WTC11 (cell line): ENCODE measurements at regions not wholly inside any gene's neighbourhood (a gene's known extent, or its start where the extent isn't known, plus 50 kb on each side); places are given as distances from the start of the nearest gene placed in this dataset.

Experiments
- ATAC-seq: fragments of 200-7000 bp; cut with Tn5 transposase; 2 replicates; pipeline ENCODE4 v1.10.0; 2021; ENCODE audit warnings: mild to moderate bottlenecking, moderate library complexity
- CTCF ChIA-PET: fragments of 300-600 bp; sonication (Branson Sonifier 250); formaldehyde crosslinking; loops from one replicate; lab custom pipeline; 2021; ENCODE audit warnings: antibody characterized with exemption; lab: Charles Lee
- POLR2A ChIA-PET: fragments of 350-600 bp; sonication (Branson Sonifier 250); formaldehyde crosslinking; loops from one replicate; lab custom pipeline; 2021; ENCODE audit warnings: antibody characterized with exemption; lab: Charles Lee
- DNase-seq: peaks from one replicate; pipeline ENCODE4 v3.0.0; 2021; ENCODE audit warnings: low spot score
- H3K27ac Mint-ChIP-seq: 2 replicates; pipeline ENCODE4 v1.8.0; 2021; ENCODE audit warnings: mixed read lengths
- H3K27me3 Mint-ChIP-seq: 2 replicates; pipeline ENCODE4 v1.8.0; 2021; ENCODE audit warnings: low read depth, mild to moderate bottlenecking, moderate library complexity, mixed read lengths
- H3K36me3 Mint-ChIP-seq: 2 replicates; pipeline ENCODE4 v1.8.0; 2021; ENCODE audit warnings: mixed read lengths
- H3K4me1 Mint-ChIP-seq: 2 replicates; pipeline ENCODE4 v1.8.0; 2022; ENCODE audit warnings: mixed read lengths
- H3K4me3 Mint-ChIP-seq: 2 replicates; pipeline ENCODE4 v1.8.0; 2021; ENCODE audit warnings: mild to moderate bottlenecking, moderate library complexity, mixed read lengths
- H3K9me3 Mint-ChIP-seq: 2 replicates; pipeline ENCODE4 v1.8.0; 2021; ENCODE audit warnings: mixed read lengths
- ARID4B ChIP-seq: sonication (generic); formaldehyde crosslinking; IDR thresholded peaks from 2 replicates; pipeline ENCODE4 v1.8.0; 2023; ENCODE audit warnings: missing genetic modification reagents, mild to moderate bottlenecking, borderline replicate concordance
- ELF4 ChIP-seq: sonication (generic); formaldehyde crosslinking; IDR thresholded peaks from 2 replicates; pipeline ENCODE4 v1.8.1; 2022; ENCODE audit warnings: low read depth, mild to moderate bottlenecking, moderate library complexity, missing genetic modification reagents
- EMX1 ChIP-seq: fragments of 250-450 bp; sonication (Bioruptor Pico); IDR thresholded peaks from 2 replicates; pipeline ENCODE4 v1.8.0; 2021; ENCODE audit warnings: mild to moderate bottlenecking
- ESRRA ChIP-seq: sonication (generic); formaldehyde crosslinking; IDR thresholded peaks from 2 replicates; pipeline ENCODE4 v1.8.1; 2022; ENCODE audit warnings: mild to moderate bottlenecking, missing genetic modification reagents, borderline replicate concordance
- FOXP1 ChIP-seq: sonication (generic); formaldehyde crosslinking; IDR thresholded peaks from 2 replicates; pipeline ENCODE4 v1.8.0; 2022; ENCODE audit warnings: missing genetic modification reagents, mild to moderate bottlenecking, moderate library complexity, borderline replicate concordance
- FOXP4 ChIP-seq: sonication (generic); formaldehyde crosslinking; IDR thresholded peaks from 2 replicates; pipeline ENCODE4 v1.8.0; 2022; ENCODE audit warnings: mild to moderate bottlenecking, missing genetic modification reagents
- GRHL2 ChIP-seq: fragments of 250-450 bp; sonication (Bioruptor Pico); IDR thresholded peaks from 2 replicates; pipeline ENCODE4 v1.8.0; 2022; ENCODE audit warnings: mild to moderate bottlenecking, moderate library complexity; ENCODE audit not compliant: insufficient replicate concordance, severe bottlenecking
- HMGA2 ChIP-seq: fragments of 250-450 bp; sonication (Bioruptor Pico); IDR thresholded peaks from 2 replicates; pipeline ENCODE4 v1.4.0; 2021; ENCODE audit warnings: mild to moderate bottlenecking, moderate library complexity
- JAZF1 ChIP-seq: fragments of 250-450 bp; sonication (Bioruptor Pico); IDR thresholded peaks from 2 replicates; pipeline ENCODE4 v1.9.0; 2021; ENCODE audit warnings: moderate library complexity, mild to moderate bottlenecking, inconsistent platforms
- MAX ChIP-seq: sonication (generic); formaldehyde crosslinking; IDR thresholded peaks from 2 replicates; pipeline ENCODE4 v1.8.0; 2022; ENCODE audit warnings: mild to moderate bottlenecking, missing genetic modification reagents
- MXD4 ChIP-seq: fragments of 250-450 bp; sonication (Bioruptor Pico); IDR thresholded peaks from 2 replicates; pipeline ENCODE4 v1.8.0; 2021; ENCODE audit warnings: mild to moderate bottlenecking, moderate library complexity, borderline replicate concordance
- MYBL2 ChIP-seq: sonication (generic); formaldehyde crosslinking; IDR thresholded peaks from 2 replicates; pipeline ENCODE4 v1.8.1; 2023; ENCODE audit warnings: mild to moderate bottlenecking, moderate library complexity, missing genetic modification reagents
- NFATC4 ChIP-seq: fragments of 250-450 bp; sonication (Bioruptor Pico); IDR thresholded peaks from 2 replicates; pipeline ENCODE4 v1.9.0; 2021; ENCODE audit warnings: mild to moderate bottlenecking
- NFE2L1 ChIP-seq: sonication (generic); formaldehyde crosslinking; IDR thresholded peaks from 2 replicates; pipeline ENCODE4 v1.8.1; 2023; ENCODE audit warnings: missing genetic modification reagents
- PRDM15 ChIP-seq: sonication (generic); formaldehyde crosslinking; IDR thresholded peaks from 2 replicates; pipeline ENCODE4 v1.8.0; 2022; ENCODE audit warnings: missing genetic modification reagents
- PREB ChIP-seq: sonication (generic); formaldehyde crosslinking; IDR thresholded peaks from 2 replicates; pipeline ENCODE4 v1.8.1; 2022; ENCODE audit warnings: mild to moderate bottlenecking, missing genetic modification reagents, moderate library complexity, borderline replicate concordance
- PRRX2 ChIP-seq: fragments of 250-450 bp; sonication (Bioruptor Pico); IDR thresholded peaks from 2 replicates; pipeline ENCODE4 v1.8.0; 2021; ENCODE audit warnings: mild to moderate bottlenecking
- SMAD3 ChIP-seq: sonication (generic); formaldehyde crosslinking; IDR thresholded peaks from 2 replicates; pipeline ENCODE4 v1.8.0; 2022; ENCODE audit warnings: missing genetic modification reagents, mild to moderate bottlenecking, borderline replicate concordance
- SP1 ChIP-seq: sonication (generic); formaldehyde crosslinking; conservative IDR thresholded peaks from 2 replicates; pipeline ENCODE4 v1.8.1; 2022; ENCODE audit warnings: missing genetic modification reagents
- TEAD1 ChIP-seq: sonication (generic); formaldehyde crosslinking; IDR thresholded peaks from 2 replicates; pipeline ENCODE4 v1.8.0; 2022; ENCODE audit warnings: mild to moderate bottlenecking, missing genetic modification reagents
- ZBTB21 ChIP-seq: sonication (generic); formaldehyde crosslinking; IDR thresholded peaks from 2 replicates; pipeline ENCODE4 v1.8.1; 2023; ENCODE audit warnings: mild to moderate bottlenecking, missing genetic modification reagents, borderline replicate concordance
- ZNF232 ChIP-seq: sonication (generic); formaldehyde crosslinking; IDR thresholded peaks from 2 replicates; pipeline ENCODE4 v1.8.0; 2022; ENCODE audit warnings: mild to moderate bottlenecking, missing genetic modification reagents
- ZNF263 ChIP-seq: sonication (generic); formaldehyde crosslinking; IDR thresholded peaks from 2 replicates; pipeline ENCODE4 v1.8.1; 2022; ENCODE audit warnings: low read depth, mild to moderate bottlenecking, moderate library complexity, missing genetic modification reagents
- ZNF416 ChIP-seq: fragments of 250-450 bp; sonication (Bioruptor Pico); IDR thresholded peaks from 2 replicates; pipeline ENCODE4 v1.9.0; 2021; ENCODE audit warnings: mild to moderate bottlenecking, inconsistent platforms
- ZNF423 ChIP-seq: fragments of 250-450 bp; sonication (Bioruptor Pico); IDR thresholded peaks from 2 replicates; pipeline ENCODE4 v2.1.2; 2022; ENCODE audit warnings: mild to moderate bottlenecking, moderate library complexity

GRCh38 chr4:27081675-27082586, 221.3 kb downstream of the STIM2 start:
- Mint-ChIP-seq H3K27ac (no peak overlapping the region), H3K4me3 (no peak overlapping the region), H3K27me3 (peaks cover 28% of the 10 kb centered on the region), H3K36me3 (peaks cover 4% of the 10 kb centered on the region; the same call in 1 of the 2 replicates), H3K9me3 (peaks cover 12% of the 10 kb centered on the region), H3K4me1 (peaks cover 50% of the 10 kb centered on the region)
- DNase-seq (no peak), ATAC-seq (no peak)
- ChIA-PET POLR2A (no interaction called here), CTCF (no interaction called here)
- TF ChIP-seq JAZF1: no peak
- TF ChIP-seq NFATC4 (CRISPR knock-in tag): no peak
- no peak for TF ChIP-seq FOXP1
- TF ChIP-seq NFE2L1 (CRISPR knock-in tag): no peak
- TF ChIP-seq FOXP4: no peak
- TF ChIP-seq MYBL2 (CRISPR knock-in tag): no peak
- TF ChIP-seq ESRRA (CRISPR knock-in tag): no peak
- TF ChIP-seq PRDM15: no peak

GRCh38 chr4:27082776-27083175, 222.1 kb downstream of the STIM2 start:
- DNase-seq (no peak), ATAC-seq (no peak)
- no peak overlapping the region for H3K27ac Mint-ChIP-seq
- H3K4me1 Mint-ChIP-seq: peaks cover 59% of the 10 kb centered on the region
- peaks cover 12% of the 10 kb centered on the region for H3K9me3 Mint-ChIP-seq
- TF ChIP-seq ZNF263 (CRISPR knock-in tag): no peak
- no peak for TF ChIP-seq TEAD1 (CRISPR knock-in tag)
- no peak for TF ChIP-seq MAX
- no peak for TF ChIP-seq PREB
- no peak for TF ChIP-seq ELF4 (CRISPR knock-in tag)
- no peak for TF ChIP-seq SMAD3 (CRISPR knock-in tag)
- no peak for TF ChIP-seq ZNF423 (CRISPR knock-in tag)
- no peak for TF ChIP-seq ZNF416 (CRISPR knock-in tag)
- TF ChIP-seq ZBTB21 (CRISPR knock-in tag): no peak
- no peak for TF ChIP-seq EMX1 (CRISPR knock-in tag)
- no peak for TF ChIP-seq SP1
- TF ChIP-seq NFE2L1 (CRISPR knock-in tag): no peak
- no peak for TF ChIP-seq MXD4 (CRISPR knock-in tag)
- TF ChIP-seq GRHL2 (CRISPR knock-in tag): no peak
- no peak for TF ChIP-seq ZNF232 (CRISPR knock-in tag)
- TF ChIP-seq ARID4B (CRISPR knock-in tag): no peak
- no peak for TF ChIP-seq PRRX2 (CRISPR knock-in tag)
- TF ChIP-seq ESRRA (CRISPR knock-in tag): no peak
- TF ChIP-seq HMGA2: no peak
- TF ChIP-seq, all 79 proteins: peak for 0
- Mint-ChIP-seq H3K27me3 (peaks cover 28% of the 10 kb centered on the region), H3K36me3 (peaks cover 4% of the 10 kb centered on the region; the same call in 1 of the 2 replicates), H3K4me3 (no peak overlapping the region)
- CTCF ChIA-PET: no interaction called here
- POLR2A ChIA-PET: no interaction called here
